ENCODE measurements at regions not wholly inside any gene's neighbourhood (a gene's known extent, or its start where the extent isn't known, plus 50 kb on each side); places are given as distances from the start of the nearest gene placed in this dataset.

GRCh38 chr4:114078636-114079035 lies 99.2 kb upstream of the ARSJ start:
- Histone ChIP-seq H2BK15ac (ENCODE audit: low read length) (no peak overlapping the region), H3K27ac (ENCODE audit: low read depth, low read length) (no peak overlapping the region), H4K20me1 (replicated peaks in 1 of 2; ENCODE audit: control insufficient read depth in 1 of 2, insufficient read depth in 2 of 2, low read length in 2 of 2) (no peaks in the 10 kb centered on the region), H3K23me2 (ENCODE audit: low read depth, low read length) (no peaks in the 10 kb centered on the region), H3K4me1 (replicated peaks in 1 of 4; ENCODE audit: control insufficient read depth in 3 of 4, insufficient read depth in 4 of 4, low read length in 3 of 4) (peaks cover 0 to 9% (median 3%) of the 10 kb centered on the region in 4 experiments; a peak in 4 of 7 replicates), H3K36me3 (ENCODE audit: control insufficient read depth in 2 of 4, insufficient read depth in 4 of 4, low read length in 3 of 4) (no peaks in the 10 kb centered on the region), H3K4me2 (ENCODE audit: insufficient read depth in 1 of 2, low read depth in 2 of 2, low read length in 2 of 2) (no peak overlapping the region), H3K9ac (replicated peaks in 1 of 4; ENCODE audit: extremely low read depth in 1 of 4, low read depth in 3 of 4, low read length in 3 of 4) (no peak overlapping the region), H3K18ac (ENCODE audit: extremely low read depth, low read length) (no peak overlapping the region), H4K5ac (ENCODE audit: insufficient read length, low read depth, low read length) (no peak overlapping the region), H2BK120ac (replicated peaks; ENCODE audit: low read depth, low read length) (no peak overlapping the region), H4K91ac (replicated peaks; ENCODE audit: insufficient read length, low read length) (no peak overlapping the region), H3K27me3 (replicated peaks in 1 of 4; ENCODE audit: control insufficient read depth in 3 of 4, extremely low read depth in 1 of 4, insufficient read depth in 3 of 4, low read length in 3 of 4) (no peaks in the 10 kb centered on the region), H2BK12ac (ENCODE audit: low read depth, low read length) (no peak overlapping the region), H3K79me2 (ENCODE audit: control insufficient read depth in 1 of 2, insufficient read depth in 2 of 2, low read length in 2 of 2) (no peaks in the 10 kb centered on the region), H3K79me1 (ENCODE audit: low read depth, low read length) (no peaks in the 10 kb centered on the region), H3K56ac (replicated peaks; ENCODE audit: insufficient read length, low read depth, low read length) (no peak overlapping the region), H2BK20ac (ENCODE audit: low read length) (no peak overlapping the region), H3K9me3 (ENCODE audit: insufficient read depth in 2 of 2, low read depth in 1 of 2, low read length in 1 of 2) (0 out of 4 replicates have a peak, but pooled peaks cover 0 to 3% of the 10 kb centered on the region in 2 experiments), H2BK5ac (ENCODE audit: low read depth, low read length) (no peak overlapping the region), H2AK5ac (ENCODE audit: low read depth, low read length) (no peak overlapping the region), H2AFZ (ENCODE audit: low read length) (no peak overlapping the region), H3K14ac (ENCODE audit: insufficient read length) (no peak overlapping the region), H3K4ac (replicated peaks; ENCODE audit: insufficient read length, low read depth, low read length) (no peak overlapping the region), H3K23ac (ENCODE audit: insufficient read length) (no peak overlapping the region), H4K8ac (ENCODE audit: extremely low read depth, insufficient read depth, low read length) (no peak overlapping the region), H3K4me3 (ENCODE audit: extremely low read depth in 1 of 4, insufficient read depth in 2 of 4, low read depth in 3 of 4, low read length in 4 of 4) (no peak overlapping the region)
- ChIA-PET POLR2A (ENCODE audit: partially characterized antibody) (no interaction called here), CTCF (ENCODE audit: partially characterized antibody) (no interaction called here)
- FAIRE-seq (no peak), DNase-seq (ENCODE audit: low read depth in 1 of 2, low spot score in 2 of 2) (no peak)
- TF ChIP-seq SP2 (IDR thresholded peaks at IDR 0.05; ENCODE audit: low read length): no peak
- no peak for TF ChIP-seq POLR2A (IDR thresholded peaks at IDR 0.05; ENCODE audit: control extremely low read depth in 1 of 2, low read depth in 2 of 2, low read length in 2 of 2)
- TF ChIP-seq ZNF274 (IDR thresholded peaks at IDR 0.05; ENCODE audit: borderline replicate concordance, extremely low read depth, low read length): no peak
- TF ChIP-seq KDM1A (IDR thresholded peaks at IDR 0.05; ENCODE audit: borderline replicate concordance, low read length): no peak
- no peak for TF ChIP-seq CHD2 (IDR thresholded peaks at IDR 0.05; ENCODE audit: low read length)
- no peak for TF ChIP-seq RFX5 (IDR thresholded peaks at IDR 0.05; ENCODE audit: borderline replicate concordance, low read depth, low read length)

Measured in H1 (cell line).